Endothelial cell of umbilical vein (primary cell): ENCODE measurements at regions not wholly inside any gene's neighbourhood (a gene's known extent, or its start where the extent isn't known, plus 50 kb on each side); places are given as distances from the start of the nearest gene placed in this dataset.

Source experiments
- BruUV-seq: library from RNA; stranded (reverse); fragments of 400-500 nt; replicated peaks from 2 replicates; lab custom pipeline; 2021; lab: Mats Ljungman, UMichigan
- CTCF ChIA-PET: fragments of 300-600, 350-600 bp; sonication (Branson Sonifier 250); formaldehyde crosslinking; loops from one replicate; lab custom pipeline; 2021; ENCODE audit warnings: antibody characterized with exemption, inconsistent platforms; lab: Charles Lee
- POLR2A ChIA-PET: fragments of 300-600, 350-600 bp; sonication (Branson Sonifier 250); formaldehyde crosslinking; loops from one replicate; lab custom pipeline; 2021; ENCODE audit warnings: antibody characterized with exemption, inconsistent platforms; lab: Charles Lee
- DNase-seq: peaks from one replicate; pipeline ENCODE4 v3.0.0-alpha.2; 2011; ENCODE audit warnings: low read depth, low spot score
- FAIRE-seq: peaks from 2 replicates; lab custom pipeline; 2011; peaks lifted over from hg19 to GRCh38; lab: Jason Lieb, UNC
- H2AFZ ChIP-seq: 2 replicates; pipeline ENCODE4 v1.6.0; 2012; ENCODE audit warnings: low read depth, low read length, control low read depth, inconsistent platforms
- H3K27ac ChIP-seq: 2 replicates; pipeline ENCODE4 v1.5.1; 2011; ENCODE audit warnings: low read depth, mild to moderate bottlenecking, control low read depth, low read length, moderate library complexity; ENCODE audit not compliant: insufficient read depth
- H3K27me3 ChIP-seq, 2 experiments: 2 replicates each; pipeline versions ENCODE4 v1.6.0 to v1.6.1; 2011; ENCODE audit warnings: low read length in 2 of 2, mixed read lengths in 1 of 2; ENCODE audit not compliant: control insufficient read depth in 2 of 2, insufficient read depth in 2 of 2
- H3K36me3 ChIP-seq, 2 experiments: 2 replicates in 1 of 2; 3 replicates in 1 of 2; pipeline ENCODE4 v1.5.1; 2011; ENCODE audit warnings: low read length in 2 of 2, mild to moderate bottlenecking in 1 of 2, moderate library complexity in 1 of 2; ENCODE audit not compliant: control insufficient read depth in 2 of 2, insufficient read depth in 2 of 2; ENCODE audit errors: extremely low read depth in 1 of 2
- H3K4me1 ChIP-seq: 3 replicates; pipeline ENCODE4 v1.5.1; 2011; ENCODE audit warnings: mild to moderate bottlenecking, low read length; ENCODE audit not compliant: control insufficient read depth, insufficient read depth; ENCODE audit errors: extremely low read depth
- H3K4me2 ChIP-seq: 2 replicates; pipeline ENCODE4 v1.6.1; 2011; ENCODE audit warnings: low read length, control low read depth, mixed read lengths; ENCODE audit not compliant: insufficient read depth
- H3K4me3 ChIP-seq, 3 experiments: fragments of 200-600 bp in 1 of 3; sonication (generic), shearing (Covaris generic) in 1 of 3; replicated peaks in 1 of 3; 2 replicates each; pipeline ENCODE4 v1.5.1; 2011 to 2016; ENCODE audit warnings: control low read depth in 3 of 3, low read length in 3 of 3, mild to moderate bottlenecking in 2 of 3, inconsistent platforms in 1 of 3, low read depth in 1 of 3, moderate library complexity in 1 of 3; ENCODE audit not compliant: insufficient read depth in 1 of 3
- H3K79me2 ChIP-seq: 2 replicates; pipeline ENCODE4 v1.6.0; 2012; ENCODE audit warnings: low read length, inconsistent platforms; ENCODE audit not compliant: control insufficient read depth, insufficient read depth
- H3K9ac ChIP-seq: replicated peaks from 2 replicates; pipeline ENCODE3; 2011; ENCODE audit warnings: low read length, control low read depth; ENCODE audit not compliant: insufficient read depth; ENCODE audit errors: extremely low read depth
- H3K9me1 ChIP-seq: replicated peaks from 3 replicates; pipeline ENCODE4 v1.6.0; 2011; ENCODE audit warnings: mild to moderate bottlenecking, low read length; ENCODE audit not compliant: control insufficient read depth, insufficient read depth; ENCODE audit errors: extremely low read depth
- H3K9me3 ChIP-seq: replicated peaks from 2 replicates; pipeline ENCODE4 v1.5.1; 2012; ENCODE audit warnings: low read length, inconsistent platforms; ENCODE audit not compliant: control insufficient read depth, insufficient read depth
- H4K20me1 ChIP-seq: replicated peaks from 2 replicates; pipeline ENCODE3; 2011; ENCODE audit warnings: mild to moderate bottlenecking, low read length; ENCODE audit not compliant: control insufficient read depth, insufficient read depth; ENCODE audit errors: extremely low read depth
- CTCF ChIP-seq, 2 donors: IDR thresholded peaks; 1 replicate in 1 of 2; 2 replicates in 1 of 2; pipeline ENCODE4 v1.5.1; 2011; ENCODE audit warnings: low read length in 2 of 2, mild to moderate bottlenecking in 2 of 2, moderate library complexity in 2 of 2, control low read depth in 1 of 2, inconsistent platforms in 1 of 2, low read depth in 1 of 2; ENCODE audit not compliant: insufficient read depth in 1 of 2; ENCODE audit errors: extremely low read depth in 1 of 2
- EZH2 ChIP-seq: IDR thresholded peaks from 2 replicates; pipeline ENCODE4 v1.6.1; 2012; ENCODE audit warnings: borderline replicate concordance, low read depth, mild to moderate bottlenecking, moderate library complexity, low read length, inconsistent platforms; ENCODE audit not compliant: severe bottlenecking
- FOS ChIP-seq: IDR thresholded peaks from 2 replicates; pipeline ENCODE4 v1.6.1; 2011; ENCODE audit warnings: mild to moderate bottlenecking, low read length, moderate library complexity, borderline replicate concordance; ENCODE audit not compliant: insufficient read depth
- GATA2 ChIP-seq: IDR thresholded peaks from 2 replicates; pipeline ENCODE4 v1.7.0; 2011; ENCODE audit warnings: low read depth, mild to moderate bottlenecking, moderate library complexity, mixed read lengths, low read length; ENCODE audit not compliant: insufficient read length, insufficient read depth
- JUN ChIP-seq: IDR thresholded peaks from 2 replicates; pipeline ENCODE4 v1.6.1; 2011; ENCODE audit warnings: borderline replicate concordance, low read depth; ENCODE audit not compliant: insufficient read length, insufficient read depth
- MYC ChIP-seq: IDR thresholded peaks from one replicate; pipeline ENCODE4 v1.6.1; 2011; ENCODE audit warnings: mild to moderate bottlenecking, low read depth, low read length
- POLR2A ChIP-seq: IDR thresholded peaks from 2 replicates; pipeline ENCODE4 v1.6.1; 2012; ENCODE audit warnings: low read depth, mild to moderate bottlenecking, control low read depth, low read length
- POLR2AphosphoS5 ChIP-seq: IDR thresholded peaks from 2 replicates; pipeline ENCODE4 v1.6.1; 2012; ENCODE audit warnings: low read depth, mild to moderate bottlenecking, control low read depth, low read length, moderate library complexity; ENCODE audit not compliant: insufficient read depth
- dilution Hi-C: fragments of 300-500 bp; cut with MboI; formaldehyde crosslinking; loops from one replicate; pipeline ENCODE4 v1.15.0; 2019; ENCODE audit warnings: low sequenced_read_pairs; ENCODE audit not compliant: extremely low pct_ligation_motif_present
- intact Hi-C: fragments of 100-400 bp; cut with micrococcal nuclease; formaldehyde crosslinking; loops from one replicate; pipeline ENCODE4 v1.10.0; 2022
- TF ChIP-seq, protein P1 (sequence below): IDR thresholded peaks from 2 replicates; pipeline ENCODE4 v1.6.1; 2011; ENCODE audit not compliant: insufficient read depth, insufficient read length

DNA sequence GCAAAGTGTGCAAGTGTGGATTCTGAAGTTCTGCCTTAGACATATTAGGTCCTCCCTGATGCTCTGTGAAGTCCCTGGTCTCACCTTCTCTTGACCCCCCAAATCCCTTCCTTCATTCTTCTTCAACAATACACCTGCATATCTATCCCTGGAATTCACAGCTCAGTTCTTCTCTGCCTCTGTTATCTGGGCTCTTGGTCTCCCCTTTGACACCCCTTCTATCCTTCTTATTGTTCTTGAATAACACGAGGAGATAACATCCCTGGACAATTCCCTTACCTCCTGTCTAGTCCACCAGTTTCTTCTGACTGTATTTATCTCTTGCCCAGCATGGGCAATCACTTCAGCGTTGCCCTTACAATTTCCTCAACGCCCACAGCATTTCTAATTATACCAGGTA lies 104.8 kb upstream of the ATG10 start:
- Histone ChIP-seq H3K36me3 (no peaks in the 10 kb centered on the region), H4K20me1 (no peaks in the 10 kb centered on the region), H3K4me1 (no peaks in the 10 kb centered on the region), H2AFZ (no peak overlapping the region), H3K9me3 (no peaks in the 10 kb centered on the region), H3K27me3 (peaks cover 0 to 4% of the 10 kb centered on the region in 2 experiments), H3K4me2 (no peak overlapping the region), H3K27ac (no peak overlapping the region), H3K9ac (no peak overlapping the region), H3K79me2 (no peaks in the 10 kb centered on the region), H3K9me1 (no peaks in the 10 kb centered on the region), H3K4me3 (no peak overlapping the region)
- CTCF ChIA-PET: no interaction called here
- no TSS peak for BruUV-seq
- no peak for TF ChIP-seq CTCF (IDR thresholded peaks at IDR 0.05; ENCODE audit: extremely low read depth in 1 of 2, insufficient read depth in 1 of 2, low read depth in 1 of 2, low read length in 2 of 2)
- TF ChIP-seq, protein P1, sequence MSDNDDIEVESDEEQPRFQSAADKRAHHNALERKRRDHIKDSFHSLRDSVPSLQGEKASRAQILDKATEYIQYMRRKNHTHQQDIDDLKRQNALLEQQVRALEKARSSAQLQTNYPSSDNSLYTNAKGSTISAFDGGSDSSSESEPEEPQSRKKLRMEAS: no peak
- no peak for TF ChIP-seq JUN
- no peak for TF ChIP-seq EZH2
- TF ChIP-seq FOS: no peak
- TF ChIP-seq MYC: no peak
- TF ChIP-seq GATA2: no peak
- TF ChIP-seq POLR2AphosphoS5: no peak
- TF ChIP-seq POLR2A: no peak
- no peak for FAIRE-seq
- no peak for DNase-seq
- intact Hi-C loops (no loop called here), dilution Hi-C loops (no loop called here)
- POLR2A ChIA-PET: no interaction called here
